ENCODE measurements at regions not wholly inside any gene's neighbourhood (a gene's known extent, or its start where the extent isn't known, plus 50 kb on each side); places are given as distances from the start of the nearest gene placed in this dataset.
A peak's percentile ranks its signal among the peaks of the same experiment; 100 is the strongest.

DNA sequence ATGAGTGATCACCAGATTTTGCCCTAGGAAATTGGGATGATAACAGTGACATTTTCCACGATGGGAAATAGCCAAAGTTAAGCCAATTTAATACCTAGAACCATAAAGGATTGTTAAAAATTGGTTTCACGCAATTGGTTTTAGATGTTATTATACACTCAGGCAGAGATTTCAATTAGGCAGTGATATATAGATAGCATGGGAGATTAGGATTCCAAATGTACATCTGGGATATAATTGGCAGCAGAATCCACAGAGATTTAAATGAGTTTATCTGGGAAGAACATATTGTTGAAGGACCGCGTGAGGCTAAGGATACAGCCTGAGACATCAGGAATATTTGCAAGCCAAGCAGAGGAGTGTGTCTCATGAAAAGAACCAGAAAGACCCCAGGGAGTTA is 351.6 kb downstream of the GPM6A start:
- BruUV-seq (replicated peaks), result no TSS peak
- intact Hi-C loops (cut with micrococcal nuclease; ENCODE audit: unreplicated experiment), result no loop called here
- POLR2A ChIA-PET, result interaction anchor here (1.1 to 1.7 kb wide), 3 partner anchors 11 to 632 kb away, joined by 3 to 6 read pairs (median 3); partner anchors contain the start of gene GLRA3

GRCh38 chr4:175469514-175469913 is 342.6 kb downstream of the GPM6A start:
- Histone ChIP-seq H3K9me3 (ENCODE audit: low read length) (no peaks in the 10 kb centered on the region), H3K4me3 (ENCODE audit: low read depth, low read length, poor library complexity, severe bottlenecking) (no peak overlapping the region), H3K36me3 (ENCODE audit: insufficient read depth, low read length) (no peaks in the 10 kb centered on the region; the same call in 1 of the 2 replicates), H3K4me1 (ENCODE audit: insufficient read depth, low read length, poor library complexity, severe bottlenecking) (no peaks in the 10 kb centered on the region), H3K4me2 (ENCODE audit: low read length) (no peak overlapping the region), H3K79me2 (ENCODE audit: insufficient read depth, low read depth, low read length) (no peaks in the 10 kb centered on the region), H2AFZ (ENCODE audit: low read length) (no peak overlapping the region), H3K9me2 (ENCODE audit: insufficient read depth, low read length) (no peaks in the 10 kb centered on the region), H4K20me1 (ENCODE audit: insufficient read depth, low read length) (no peaks in the 10 kb centered on the region), H3K27ac (ENCODE audit: low read depth, low read length, poor library complexity, severe bottlenecking) (no peak overlapping the region)
- ChIA-PET POLR2A (no interaction called here), CTCF (ENCODE audit: unreplicated experiment) (no interaction called here)
- TF ChIP-seq CTCF (conservative IDR thresholded peaks at IDR 0.05; ENCODE audit: low read length) (no peak), EZH2phosphoT487 (IDR thresholded peaks at IDR 0.05; ENCODE audit: borderline replicate concordance, low read depth, low read length) (no peak)
- no TSS peak for BruUV-seq (replicated peaks)
- no peak for DNase-seq (ENCODE audit: low spot score)
- intact Hi-C loops (cut with micrococcal nuclease; ENCODE audit: unreplicated experiment), result no loop called here

More for the DNA sequence above, 351.6 kb downstream of the GPM6A start:
- Histone ChIP-seq H4K20me1 (ENCODE audit: insufficient read depth, low read length) (no peaks in the 10 kb centered on the region), H3K4me1 (ENCODE audit: insufficient read depth, low read length, poor library complexity, severe bottlenecking) (peaks cover 7% of the 10 kb centered on the region), H3K4me3 (ENCODE audit: low read depth, low read length, poor library complexity, severe bottlenecking) (no peak overlapping the region), H3K9me2 (ENCODE audit: insufficient read depth, low read length) (no peaks in the 10 kb centered on the region), H3K79me2 (ENCODE audit: insufficient read depth, low read depth, low read length) (no peaks in the 10 kb centered on the region), H3K27ac (ENCODE audit: low read depth, low read length, poor library complexity, severe bottlenecking) (no peak overlapping the region), H3K36me3 (ENCODE audit: insufficient read depth, low read length) (no peaks in the 10 kb centered on the region), H3K9me3 (ENCODE audit: low read length) (peaks cover 13% of the 10 kb centered on the region; the same call in 1 of the 2 replicates), H2AFZ (ENCODE audit: low read length) (no peak overlapping the region), H3K4me2 (ENCODE audit: low read length) (0 out of 2 replicates have a peak overlapping the region, but pooled peaks have one; percentile 12)
- CTCF ChIA-PET (ENCODE audit: unreplicated experiment), result no interaction called here
- TF ChIP-seq CTCF (conservative IDR thresholded peaks at IDR 0.05; ENCODE audit: low read length) (no peak), EZH2phosphoT487 (IDR thresholded peaks at IDR 0.05; ENCODE audit: borderline replicate concordance, low read depth, low read length) (no peak)
- no peak for DNase-seq (ENCODE audit: low spot score)

DNA sequence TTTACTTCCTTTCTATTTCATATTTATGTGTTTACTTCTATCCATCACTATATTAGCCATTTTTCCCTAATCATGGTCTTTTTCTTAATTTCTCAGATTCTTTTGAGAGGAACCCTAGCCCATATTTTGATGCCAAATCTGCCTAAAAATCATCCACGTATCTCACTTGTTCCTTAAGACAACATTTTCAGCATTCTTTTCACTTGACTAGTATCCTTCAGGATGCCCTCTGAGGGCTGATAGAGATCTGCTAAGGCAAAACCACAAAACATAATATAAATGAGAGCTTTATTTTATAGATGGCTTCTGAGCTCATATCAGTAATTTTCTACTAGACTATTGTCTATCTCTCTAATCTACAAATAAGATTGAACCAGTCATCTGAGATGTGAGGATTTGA is 341.9 kb downstream of the GPM6A start:
- Histone ChIP-seq H3K9me2 (ENCODE audit: insufficient read depth, low read length) (no peaks in the 10 kb centered on the region), H2AFZ (ENCODE audit: low read length) (no peak overlapping the region), H3K4me2 (ENCODE audit: low read length) (no peak overlapping the region), H3K9me3 (ENCODE audit: low read length) (no peaks in the 10 kb centered on the region), H3K36me3 (ENCODE audit: insufficient read depth, low read length) (no peaks in the 10 kb centered on the region; the same call in 1 of the 2 replicates), H3K4me3 (ENCODE audit: low read depth, low read length, poor library complexity, severe bottlenecking) (no peak overlapping the region), H3K79me2 (ENCODE audit: insufficient read depth, low read depth, low read length) (no peaks in the 10 kb centered on the region), H4K20me1 (ENCODE audit: insufficient read depth, low read length) (no peaks in the 10 kb centered on the region), H3K27ac (ENCODE audit: low read depth, low read length, poor library complexity, severe bottlenecking) (no peak overlapping the region), H3K4me1 (ENCODE audit: insufficient read depth, low read length, poor library complexity, severe bottlenecking) (no peaks in the 10 kb centered on the region)
- BruUV-seq (replicated peaks), result no TSS peak
- POLR2A ChIA-PET, result interaction anchor here (0.7 kb wide), 1 partner anchor 68 kb away, joined by 3 read pairs; no protein-coding TSS in a partner anchor
- no peak for TF ChIP-seq CTCF (conservative IDR thresholded peaks at IDR 0.05; ENCODE audit: low read length)
- no peak for TF ChIP-seq EZH2phosphoT487 (IDR thresholded peaks at IDR 0.05; ENCODE audit: borderline replicate concordance, low read depth, low read length)
- no peak for DNase-seq (ENCODE audit: low spot score)
- intact Hi-C loops (cut with micrococcal nuclease; ENCODE audit: unreplicated experiment), result no loop called here
- CTCF ChIA-PET (ENCODE audit: unreplicated experiment), result no interaction called here

All from OCI-LY7 (cell line).